CD14-positive monocyte (primary cell): ENCODE measurements at regions not wholly inside any gene's neighbourhood (a gene's known extent, or its start where the extent isn't known, plus 50 kb on each side); places are given as distances from the start of the nearest gene placed in this dataset.
A peak's percentile ranks its signal among the peaks of the same experiment; 100 is the strongest.

Experiments used
- DNase-seq, 3 donors: peaks; one replicate each; pipeline ENCODE4 v3.0.0-alpha.2; 2011 to 2022
- H2AFZ ChIP-seq: 2 replicates; pipeline ENCODE4 v1.6.0; 2012; ENCODE audit warnings: mild to moderate bottlenecking, low read depth, low read length, inconsistent platforms; ENCODE audit not compliant: insufficient read depth, poor library complexity, severe bottlenecking
- H3K27ac ChIP-seq, 2 donors: 1 replicate in 1 of 2; 2 replicates in 1 of 2; pipeline ENCODE4 v1.5.1; 2012 to 2013; ENCODE audit warnings: low read length in 2 of 2, control low read depth in 1 of 2, inconsistent platforms in 1 of 2, low read depth in 1 of 2, mild to moderate bottlenecking in 1 of 2
- H3K27me3 ChIP-seq, 2 donors: one replicate each; pipeline versions ENCODE4 v1.6.0 to v1.6.1; 2011 to 2013; ENCODE audit warnings: low read length in 2 of 2; ENCODE audit not compliant: control insufficient read depth in 2 of 2, insufficient read depth in 2 of 2
- H3K36me3 ChIP-seq, 2 donors: replicated peaks in 1 of 2; 1 replicate in 1 of 2; 2 replicates in 1 of 2; pipeline versions ENCODE4 v1.5.1 to v1.6.1; 2012 to 2013; ENCODE audit warnings: low read length in 2 of 2, control low read depth in 1 of 2, inconsistent platforms in 1 of 2, mild to moderate bottlenecking in 1 of 2; ENCODE audit not compliant: insufficient read depth in 2 of 2, control insufficient read depth in 1 of 2
- H3K4me1 ChIP-seq, 2 donors: 1 replicate in 1 of 2; 2 replicates in 1 of 2; pipeline versions ENCODE4 v1.5.1 to v1.6.1; 2012 to 2013; ENCODE audit warnings: low read length in 2 of 2, control low read depth in 1 of 2, inconsistent platforms in 1 of 2, mild to moderate bottlenecking in 1 of 2, moderate library complexity in 1 of 2; ENCODE audit not compliant: insufficient read depth in 2 of 2, control insufficient read depth in 1 of 2
- H3K4me2 ChIP-seq: replicated peaks from 2 replicates; pipeline ENCODE3; 2012; ENCODE audit warnings: low read length, moderate library complexity, mild to moderate bottlenecking; ENCODE audit not compliant: poor library complexity, severe bottlenecking; ENCODE audit errors: extremely low read depth
- H3K4me3 ChIP-seq, 3 experiments: fragments of 200-600 bp in 1 of 3; sonication (generic) in 1 of 3; replicated peaks in 1 of 3; 1 replicate in 2 of 3; 2 replicates in 1 of 3; pipeline ENCODE4 v1.5.1; 2011 to 2013; ENCODE audit warnings: low read length in 3 of 3, mild to moderate bottlenecking in 3 of 3, control low read depth in 2 of 3, low read depth in 2 of 3, inconsistent platforms in 1 of 3, moderate library complexity in 1 of 3
- H3K79me2 ChIP-seq: 2 replicates; pipeline ENCODE4 v1.6.0; 2012; ENCODE audit warnings: mild to moderate bottlenecking, control low read depth, inconsistent platforms, low read length, moderate library complexity; ENCODE audit not compliant: insufficient read depth
- H3K9ac ChIP-seq: 2 replicates; pipeline ENCODE4 v1.6.0; 2017; ENCODE audit warnings: low read length, mild to moderate bottlenecking; ENCODE audit not compliant: insufficient read depth, poor library complexity, severe bottlenecking
- H3K9me3 ChIP-seq, 2 donors: replicated peaks in 1 of 2; 1 replicate in 1 of 2; 2 replicates in 1 of 2; pipeline versions ENCODE4 v1.5.1 to v1.6.1; 2012 to 2013; ENCODE audit warnings: low read length in 2 of 2, control low read depth in 1 of 2; ENCODE audit not compliant: control insufficient read depth in 1 of 2, insufficient read depth in 1 of 2
- H4K20me1 ChIP-seq: 2 replicates; pipeline ENCODE4 v1.6.0; 2012; ENCODE audit warnings: mild to moderate bottlenecking, low read length, control low read depth, moderate library complexity; ENCODE audit not compliant: insufficient read depth
- H3K27ac Mint-ChIP-seq, 7 donors: one replicate each; pipeline ENCODE4 v1.8.0; 2020; ENCODE audit warnings: mild to moderate bottlenecking in 7 of 7, mixed read lengths in 7 of 7, moderate library complexity in 6 of 7, inconsistent platforms in 2 of 7
- H3K27me3 Mint-ChIP-seq, 3 donors: one replicate each; pipeline ENCODE4 v1.8.0; 2021 to 2022; ENCODE audit warnings: low read depth in 3 of 3, mild to moderate bottlenecking in 3 of 3, mixed read lengths in 3 of 3, moderate library complexity in 3 of 3, inconsistent platforms in 1 of 3
- H3K36me3 Mint-ChIP-seq, 2 donors: one replicate each; pipeline ENCODE4 v1.8.0; 2020; ENCODE audit warnings: mixed read lengths in 2 of 2, inconsistent platforms in 1 of 2, mild to moderate bottlenecking in 1 of 2
- H3K4me1 Mint-ChIP-seq: one replicate; pipeline ENCODE4 v1.8.0; 2020; ENCODE audit warnings: mild to moderate bottlenecking, mixed read lengths
- H3K4me3 Mint-ChIP-seq, 2 donors: one replicate each; pipeline ENCODE4 v1.8.0; 2020; ENCODE audit warnings: mild to moderate bottlenecking in 2 of 2, mixed read lengths in 2 of 2, moderate library complexity in 1 of 2
- H3K9me3 Mint-ChIP-seq, 7 donors: one replicate each; pipeline ENCODE4 v1.8.0; 2020 to 2022; ENCODE audit warnings: mixed read lengths in 7 of 7, mild to moderate bottlenecking in 6 of 7, moderate library complexity in 6 of 7, inconsistent platforms in 2 of 7
- whole genome bisulfite sequencing: methylation state at CpG from one replicate; pipeline ENCODE4 v1.1.5; 2013; ENCODE audit warnings: missing lambda C conversion rate; ENCODE audit not compliant: insufficient coverage; 5-methylcytosine and 5-hydroxymethylcytosine counted together
- intact Hi-C, 2 donors: fragments of 100-400 bp; cut with micrococcal nuclease; formaldehyde crosslinking; loops; one replicate each; pipeline versions ENCODE4 v1.15.0 to v1.15.1; 2023
- TF ChIP-seq, protein P1 (sequence below): fragments of 200-600 bp; IDR thresholded peaks from one replicate; pipeline ENCODE4 v1.8.0; 2022; ENCODE audit warnings: antibody characterized with exemption, mild to moderate bottlenecking

DNA sequence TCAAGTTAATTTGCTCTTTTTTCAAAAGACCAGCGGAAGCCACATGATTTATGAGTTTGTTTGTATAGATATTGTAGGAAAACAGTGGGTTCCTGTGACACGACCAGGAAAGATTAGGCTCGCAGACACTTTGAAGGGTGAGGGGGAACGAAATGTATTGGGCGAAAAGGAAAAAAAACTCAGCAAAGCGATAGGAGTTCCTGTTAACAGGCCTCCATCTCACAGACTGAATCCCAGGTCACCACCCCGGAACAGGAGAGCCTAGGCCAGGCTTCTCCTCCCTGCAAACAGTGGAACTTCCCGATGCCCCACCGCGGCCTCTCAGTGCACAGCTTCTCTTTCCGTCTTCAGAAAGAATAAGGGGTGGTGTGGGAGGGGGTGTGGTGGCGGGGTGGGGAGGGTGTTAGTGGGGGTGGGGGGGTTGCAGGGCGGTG is 181.8 kb upstream of the GPRIN3 start:
- intact Hi-C loops: no loop called here

DNA sequence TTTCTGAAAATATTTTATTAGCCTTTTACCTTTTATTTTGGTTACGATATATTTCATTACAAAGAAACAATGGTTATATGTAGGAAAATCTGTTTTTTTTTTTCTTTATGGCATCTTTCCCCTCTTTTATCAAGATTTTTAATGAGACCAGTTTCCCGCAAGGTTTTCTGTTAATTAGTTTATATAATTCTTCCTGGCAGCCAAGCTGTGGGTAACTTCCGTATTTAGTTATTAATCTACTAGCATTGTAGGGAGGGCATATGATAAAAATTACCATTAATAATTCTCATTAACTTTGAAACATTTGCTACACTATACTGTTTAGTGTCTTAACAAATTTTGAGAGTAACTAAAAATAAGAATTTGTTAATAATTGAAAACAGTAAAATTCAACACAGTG is 181.1 kb upstream of the GPRIN3 start:
- no peak for DNase-seq
- H3K36me3 Mint-ChIP-seq: no peaks in the 10 kb centered on the region
- H3K9ac ChIP-seq: no peak overlapping the region
- TF ChIP-seq, protein P1, sequence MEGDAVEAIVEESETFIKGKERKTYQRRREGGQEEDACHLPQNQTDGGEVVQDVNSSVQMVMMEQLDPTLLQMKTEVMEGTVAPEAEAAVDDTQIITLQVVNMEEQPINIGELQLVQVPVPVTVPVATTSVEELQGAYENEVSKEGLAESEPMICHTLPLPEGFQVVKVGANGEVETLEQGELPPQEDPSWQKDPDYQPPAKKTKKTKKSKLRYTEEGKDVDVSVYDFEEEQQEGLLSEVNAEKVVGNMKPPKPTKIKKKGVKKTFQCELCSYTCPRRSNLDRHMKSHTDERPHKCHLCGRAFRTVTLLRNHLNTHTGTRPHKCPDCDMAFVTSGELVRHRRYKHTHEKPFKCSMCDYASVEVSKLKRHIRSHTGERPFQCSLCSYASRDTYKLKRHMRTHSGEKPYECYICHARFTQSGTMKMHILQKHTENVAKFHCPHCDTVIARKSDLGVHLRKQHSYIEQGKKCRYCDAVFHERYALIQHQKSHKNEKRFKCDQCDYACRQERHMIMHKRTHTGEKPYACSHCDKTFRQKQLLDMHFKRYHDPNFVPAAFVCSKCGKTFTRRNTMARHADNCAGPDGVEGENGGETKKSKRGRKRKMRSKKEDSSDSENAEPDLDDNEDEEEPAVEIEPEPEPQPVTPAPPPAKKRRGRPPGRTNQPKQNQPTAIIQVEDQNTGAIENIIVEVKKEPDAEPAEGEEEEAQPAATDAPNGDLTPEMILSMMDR: no peak
- H3K27me3 ChIP-seq: no peaks in the 10 kb centered on the region
- no peak overlapping the region for H3K4me3 Mint-ChIP-seq
- WGBS: no CpG with 5 or more reads among the region's 3 CpGs
- H3K27ac ChIP-seq: no peak overlapping the region
- peaks cover 0 to 2% of the 10 kb centered on the region in 2 donors for H3K9me3 ChIP-seq
- peaks cover 25% of the 10 kb centered on the region for H3K4me1 Mint-ChIP-seq
- peak overlapping the region; percentile 78 for H2AFZ ChIP-seq
- peak overlapping the region in 1 of 3 experiments; percentile 51 for H3K4me3 ChIP-seq
- H3K4me2 ChIP-seq: peak overlapping the region; percentile 57
- peaks cover 9% of the 10 kb centered on the region in 2 donors for H3K4me1 ChIP-seq
- no peaks in the 10 kb centered on the region for H3K36me3 ChIP-seq
- peaks cover 0 to 11% (median 2%) of the 10 kb centered on the region in 7 donors for H3K9me3 Mint-ChIP-seq
- no peaks in the 10 kb centered on the region for H4K20me1 ChIP-seq
- H3K79me2 ChIP-seq: no peaks in the 10 kb centered on the region
- intact Hi-C loops: no loop called here
- no peak overlapping the region for H3K27ac Mint-ChIP-seq
- no peaks in the 10 kb centered on the region for H3K27me3 Mint-ChIP-seq

More for the DNA sequence above, 181.8 kb upstream of the GPRIN3 start:
- TF ChIP-seq, protein P1: no peak
- Mint-ChIP-seq H3K27me3 (no peaks in the 10 kb centered on the region), H3K9me3 (peaks cover 0 to 11% (median 2%) of the 10 kb centered on the region in 7 donors), H3K27ac (peak overlapping the region in 5 of 7 donors; percentile 7 to 80 (median 62)), H3K4me3 (peak overlapping the region; percentile 66 to 87), H3K36me3 (no peaks in the 10 kb centered on the region), H3K4me1 (peaks cover 25% of the 10 kb centered on the region)
- Histone ChIP-seq H4K20me1 (no peaks in the 10 kb centered on the region), H3K4me1 (peaks cover 9% of the 10 kb centered on the region in 2 donors), H3K4me3 (peak overlapping the region in 1 of 3 experiments; percentile 51), H3K36me3 (no peaks in the 10 kb centered on the region), H3K4me2 (peak overlapping the region; percentile 57), H3K27me3 (no peaks in the 10 kb centered on the region), H3K9ac (no peak overlapping the region), H3K79me2 (no peaks in the 10 kb centered on the region), H3K27ac (peak overlapping the region in 1 of 2 donors; percentile 20), H2AFZ (peak overlapping the region; percentile 78), H3K9me3 (peaks cover 0 to 2% of the 10 kb centered on the region in 2 donors)
- DNase-seq: peak in 2 of 3 donors; percentile 35 to 43
- 8% methylated on average over 4 of the region's 13 CpGs for WGBS
